Body of pancreas (tissue), 4 donors: ENCODE measurements at regions not wholly inside any gene's neighbourhood (a gene's known extent, or its start where the extent isn't known, plus 50 kb on each side); places are given as distances from the start of the nearest gene placed in this dataset.

ENCODE experiments used
- CTCF ChIP-seq, 7 experiments: fragments of 450-650 bp in 4 of 7; fragments of 200-600 bp in 3 of 7; sonication (generic) in 3 of 7; IDR thresholded peaks; one replicate each; pipeline ENCODE4 v1.5.1; 2016 to 2019; ENCODE audit warnings: antibody characterized with exemption in 7 of 7
- POLR2A ChIP-seq, 3 donors: fragments of 450-650 bp; IDR thresholded peaks; one replicate each; pipeline ENCODE4 v1.6.1; 2016; ENCODE audit warnings: antibody characterized with exemption in 3 of 3, mild to moderate bottlenecking in 2 of 3

DNA sequence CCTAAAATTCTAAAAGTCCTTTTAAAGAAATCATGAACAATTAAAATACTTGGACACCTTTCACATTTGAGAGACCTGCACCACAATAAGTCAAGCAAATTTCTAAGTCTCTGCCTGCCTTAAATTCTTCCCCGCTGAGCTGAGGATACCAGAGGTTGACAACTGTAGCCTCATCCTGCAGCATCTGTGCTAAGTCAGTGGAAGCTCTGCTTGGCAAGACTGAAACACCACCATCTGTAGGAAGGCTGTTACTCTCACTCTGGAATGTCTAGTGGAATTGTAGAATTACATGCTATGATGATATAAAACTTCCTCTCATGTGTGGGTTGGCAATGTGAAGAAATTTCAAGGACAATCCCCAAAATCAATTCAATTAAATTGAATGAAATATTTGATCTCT lies 1756.5 kb downstream of the NCAM2 start:
- TF ChIP-seq CTCF (IDR thresholded peaks at IDR 0.05) (no peak), POLR2A (IDR thresholded peaks at IDR 0.05) (no peak)
